Caco-2 (cell line): ENCODE measurements at regions not wholly inside any gene's neighbourhood (a gene's known extent, or its start where the extent isn't known, plus 50 kb on each side); places are given as distances from the start of the nearest gene placed in this dataset.
"Not testable (repeated sequence)": the region's sequence is repeated elsewhere in the genome, so short reads cannot be mapped to it uniquely, and the experiment has no call there.

Experiments used
- BruUV-seq: library from RNA; stranded (reverse); fragments of 400-500 nt; replicated peaks from 2 replicates; lab custom pipeline; 2021; lab: Mats Ljungman, UMichigan
- CTCF ChIA-PET: fragments of 300-600 bp; sonication (Branson Sonifier 250); formaldehyde crosslinking; loops from one replicate; lab custom pipeline; 2022; ENCODE audit warnings: antibody characterized with exemption; lab: Charles Lee
- POLR2A ChIA-PET: fragments of 300-600 bp; sonication (Branson Sonifier 250); formaldehyde crosslinking; loops from one replicate; lab custom pipeline; 2022; ENCODE audit warnings: antibody characterized with exemption; lab: Charles Lee
- DNase-seq, 2 experiments: peaks; one replicate each; pipeline versions ENCODE4 v3.0.0 to v3.0.0-alpha.2; 2020 to 2022
- H3K27me3 ChIP-seq: replicated peaks from 2 replicates; pipeline ENCODE4 v1.6.0; 2011; ENCODE audit warnings: low read length; ENCODE audit not compliant: control insufficient read depth, insufficient read depth
- H3K36me3 ChIP-seq: 2 replicates; pipeline ENCODE4 v1.5.1; 2011; ENCODE audit warnings: low read length; ENCODE audit not compliant: control insufficient read depth, insufficient read depth
- H3K4me1 ChIP-seq: fragments of 250-450 bp; sonication (Bioruptor Pico); 2 replicates; pipeline ENCODE4 v1.5.1; 2020; ENCODE audit warnings: mild to moderate bottlenecking
- H3K4me3 ChIP-seq: 2 replicates; pipeline ENCODE4 v1.5.1; 2011; ENCODE audit warnings: low read depth, mild to moderate bottlenecking, control low read depth, low read length
- H3K9me3 ChIP-seq: fragments of 250-450 bp; sonication (Bioruptor Pico); 2 replicates; pipeline ENCODE4 v1.5.1; 2020; ENCODE audit warnings: mild to moderate bottlenecking, moderate library complexity
- H3K27ac Mint-ChIP-seq: one replicate; pipeline ENCODE4 v1.8.0; 2022; ENCODE audit warnings: mixed read lengths; ENCODE audit not compliant: unreplicated experiment
- H3K27me3 Mint-ChIP-seq: one replicate; pipeline ENCODE4 v1.8.0; 2022; ENCODE audit warnings: mixed read lengths; ENCODE audit not compliant: insufficient read depth, unreplicated experiment
- H3K36me3 Mint-ChIP-seq: one replicate; pipeline ENCODE4 v1.8.0; 2022; ENCODE audit warnings: mild to moderate bottlenecking, mixed read lengths; ENCODE audit not compliant: insufficient read depth, unreplicated experiment
- H3K4me1 Mint-ChIP-seq: one replicate; pipeline ENCODE4 v1.8.0; 2022; ENCODE audit warnings: low read depth, mixed read lengths; ENCODE audit not compliant: unreplicated experiment
- H3K4me3 Mint-ChIP-seq: one replicate; pipeline ENCODE4 v1.8.0; 2022; ENCODE audit warnings: mild to moderate bottlenecking, moderate library complexity, mixed read lengths; ENCODE audit not compliant: unreplicated experiment
- H3K9me3 Mint-ChIP-seq: one replicate; pipeline ENCODE4 v1.8.0; 2022; ENCODE audit warnings: mixed read lengths; ENCODE audit not compliant: unreplicated experiment
- intact Hi-C: fragments of 100-400 bp; cut with micrococcal nuclease; formaldehyde crosslinking; loops from one replicate; pipeline ENCODE4 v1.10.0; 2022; ENCODE audit not compliant: unreplicated experiment
- TF ChIP-seq, protein P1 (sequence below), 2 experiments: fragments of 200-600 bp in 1 of 2; IDR thresholded peaks; 1 replicate in 1 of 2; 2 replicates in 1 of 2; pipeline versions ENCODE4 v1.5.1 to v1.8.0; 2011 to 2022; ENCODE audit warnings: antibody characterized with exemption in 1 of 2, control low read depth in 1 of 2, inconsistent platforms in 1 of 2, low read depth in 1 of 2, low read length in 1 of 2, mild to moderate bottlenecking in 1 of 2, moderate library complexity in 1 of 2; ENCODE audit not compliant: insufficient read depth in 1 of 2, severe bottlenecking in 1 of 2, unreplicated experiment in 1 of 2

DNA sequence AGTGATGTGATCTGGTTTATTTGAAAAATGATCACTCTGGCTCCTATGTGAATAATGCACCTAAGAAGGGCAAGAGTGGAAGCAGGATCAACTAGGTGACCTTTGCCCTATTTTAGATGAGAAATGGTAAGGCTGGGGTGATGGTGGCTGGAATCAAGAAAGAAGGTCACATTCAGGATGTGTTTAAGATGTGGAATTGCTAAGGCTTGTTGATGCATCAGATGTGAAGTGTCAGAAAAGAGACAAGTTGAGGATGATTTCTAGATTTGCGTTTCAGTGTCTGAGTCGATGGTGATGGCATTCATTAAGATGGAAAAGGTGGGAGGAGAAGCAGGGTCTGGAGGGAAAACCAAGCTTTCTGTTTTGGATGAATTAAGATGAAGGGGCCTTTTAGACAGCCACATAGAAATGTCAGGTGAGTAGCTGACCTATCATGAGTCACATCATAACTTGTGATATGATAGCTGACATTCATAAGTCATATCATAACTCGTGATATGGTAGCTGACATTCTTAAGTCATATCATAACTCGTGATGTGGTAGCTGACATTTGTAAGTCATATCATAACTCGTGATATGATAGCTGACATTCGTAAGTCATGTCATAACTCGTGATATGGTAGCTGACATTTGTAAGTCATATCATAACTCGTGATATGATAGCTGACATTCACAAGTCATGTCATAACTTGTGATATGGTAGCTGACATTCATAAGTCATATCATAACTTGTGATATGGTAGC, 101.2 kb upstream of the SEC11C start:
- Mint-ChIP-seq H3K27ac (no peak overlapping the region), H3K9me3 (peaks cover 8% of the 10 kb centered on the region), H3K4me1 (no peaks in the 10 kb centered on the region), H3K27me3 (no peaks in the 10 kb centered on the region), H3K36me3 (no peaks in the 10 kb centered on the region), H3K4me3 (no peak overlapping the region)
- H3K9me3 ChIP-seq, result no peaks in the 10 kb centered on the region
- ChIA-PET POLR2A (no interaction called here), CTCF (no interaction called here)
- no peaks in the 10 kb centered on the region for H3K36me3 ChIP-seq
- TF ChIP-seq, protein P1, sequence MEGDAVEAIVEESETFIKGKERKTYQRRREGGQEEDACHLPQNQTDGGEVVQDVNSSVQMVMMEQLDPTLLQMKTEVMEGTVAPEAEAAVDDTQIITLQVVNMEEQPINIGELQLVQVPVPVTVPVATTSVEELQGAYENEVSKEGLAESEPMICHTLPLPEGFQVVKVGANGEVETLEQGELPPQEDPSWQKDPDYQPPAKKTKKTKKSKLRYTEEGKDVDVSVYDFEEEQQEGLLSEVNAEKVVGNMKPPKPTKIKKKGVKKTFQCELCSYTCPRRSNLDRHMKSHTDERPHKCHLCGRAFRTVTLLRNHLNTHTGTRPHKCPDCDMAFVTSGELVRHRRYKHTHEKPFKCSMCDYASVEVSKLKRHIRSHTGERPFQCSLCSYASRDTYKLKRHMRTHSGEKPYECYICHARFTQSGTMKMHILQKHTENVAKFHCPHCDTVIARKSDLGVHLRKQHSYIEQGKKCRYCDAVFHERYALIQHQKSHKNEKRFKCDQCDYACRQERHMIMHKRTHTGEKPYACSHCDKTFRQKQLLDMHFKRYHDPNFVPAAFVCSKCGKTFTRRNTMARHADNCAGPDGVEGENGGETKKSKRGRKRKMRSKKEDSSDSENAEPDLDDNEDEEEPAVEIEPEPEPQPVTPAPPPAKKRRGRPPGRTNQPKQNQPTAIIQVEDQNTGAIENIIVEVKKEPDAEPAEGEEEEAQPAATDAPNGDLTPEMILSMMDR (IDR thresholded peaks at IDR 0.05; ENCODE audit: insufficient read depth in 1 of 2, low read depth in 1 of 2, low read length in 1 of 2, severe bottlenecking in 1 of 2, unreplicated experiment in 1 of 2), result no peak
- no peaks in the 10 kb centered on the region for H3K4me1 ChIP-seq
- intact Hi-C loops, result no loop called here
- DNase-seq, result no peak
- no peaks in the 10 kb centered on the region for H3K27me3 ChIP-seq
- no TSS peak for BruUV-seq
- no peak overlapping the region for H3K4me3 ChIP-seq

DNA sequence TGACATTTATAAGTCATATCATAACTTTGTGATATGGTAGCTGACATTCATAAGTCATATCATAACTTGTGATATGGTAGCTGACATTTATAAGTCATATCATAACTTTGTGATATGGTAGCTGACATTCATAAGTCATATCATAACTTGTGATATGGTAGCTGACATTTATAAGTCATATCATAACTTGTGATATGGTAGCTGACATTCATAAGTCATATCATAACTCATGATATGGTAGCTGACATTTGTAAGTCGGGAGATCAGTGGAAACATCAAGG, 100.7 kb upstream of the SEC11C start:
- BruUV-seq, H3K9me3 ChIP-seq, H3K9me3 Mint-ChIP-seq, H3K36me3 ChIP-seq, H3K4me1 ChIP-seq, H3K4me3 Mint-ChIP-seq, CTCF ChIA-PET, H3K4me3 ChIP-seq, H3K4me1 Mint-ChIP-seq, H3K36me3 Mint-ChIP-seq, H3K27me3 ChIP-seq, intact Hi-C loops, H3K27ac Mint-ChIP-seq, POLR2A ChIA-PET, H3K27me3 Mint-ChIP-seq, DNase-seq: not testable (repeated sequence)

DNA sequence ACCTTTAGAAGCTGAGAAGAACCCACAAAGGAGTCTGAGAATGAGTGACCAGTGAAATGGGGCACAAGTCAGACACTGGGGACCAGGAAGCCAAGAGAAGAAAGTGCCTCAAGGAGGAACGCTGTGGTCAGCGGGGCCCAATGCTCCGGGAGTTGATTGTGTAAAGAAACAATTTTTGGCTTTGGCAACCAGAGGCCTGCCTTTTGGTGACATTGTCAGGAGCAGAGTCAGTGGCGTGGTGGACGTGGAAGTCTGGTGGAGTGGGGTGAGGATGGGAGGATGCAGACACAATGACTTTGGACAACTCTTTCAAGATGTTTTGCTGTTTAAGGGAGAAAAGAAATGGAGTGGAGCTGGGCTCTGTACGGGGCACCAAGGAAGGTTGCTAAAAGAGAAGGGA, 100.2 kb upstream of the SEC11C start:
- Mint-ChIP-seq H3K4me1 (no peaks in the 10 kb centered on the region), H3K9me3 (peaks cover 8% of the 10 kb centered on the region), H3K27ac (no peak overlapping the region), H3K4me3 (no peak overlapping the region), H3K36me3 (no peaks in the 10 kb centered on the region), H3K27me3 (no peaks in the 10 kb centered on the region)
- intact Hi-C loops, result no loop called here
- no peaks in the 10 kb centered on the region for H3K36me3 ChIP-seq
- DNase-seq, result no peak
- no peaks in the 10 kb centered on the region for H3K4me1 ChIP-seq
- H3K27me3 ChIP-seq, result no peaks in the 10 kb centered on the region
- ChIA-PET CTCF (interaction anchor here (1.0 kb wide), 1 partner anchor 257 kb away, joined by 8 read pairs; no protein-coding TSS in a partner anchor), POLR2A (no interaction called here)
- BruUV-seq, result no TSS peak
- H3K4me3 ChIP-seq, result no peak overlapping the region
- TF ChIP-seq, protein P1 (IDR thresholded peaks at IDR 0.05; ENCODE audit: insufficient read depth in 1 of 2, low read depth in 1 of 2, low read length in 1 of 2, severe bottlenecking in 1 of 2, unreplicated experiment in 1 of 2), result no peak
- H3K9me3 ChIP-seq, result no peaks in the 10 kb centered on the region
